Esophagus squamous epithelium (tissue), 5 donors: ENCODE measurements at regions not wholly inside any gene's neighbourhood (a gene's known extent, or its start where the extent isn't known, plus 50 kb on each side); places are given as distances from the start of the nearest gene placed in this dataset.

Experiments used
- DNase-seq: peaks from one replicate; lab custom pipeline; 2025; lab: John Stamatoyannopoulos, UW
- H3K27ac ChIP-seq, 4 donors: fragments of 200-600 bp; sonication (generic); one replicate each; pipeline ENCODE4 v1.5.1; 2016 to 2019; ENCODE audit warnings: mild to moderate bottlenecking in 1 of 4
- H3K27me3 ChIP-seq, 4 donors: fragments of 200-600 bp; sonication (generic); 1 replicate in 3 of 4; 2 replicates in 1 of 4; pipeline versions ENCODE4 v1.5.1 to v1.6.0; 2017 to 2021; ENCODE audit warnings: antibody characterized with exemption in 1 of 4
- H3K36me3 ChIP-seq, 3 donors: fragments of 200-600 bp; sonication (generic); one replicate each; pipeline ENCODE4 v1.5.1; 2016 to 2019
- H3K4me1 ChIP-seq, 3 donors: fragments of 200-600 bp; sonication (generic); one replicate each; pipeline ENCODE4 v1.5.1; 2017 to 2019
- H3K4me3 ChIP-seq, 4 donors: fragments of 200-600 bp; sonication (generic); 1 replicate in 3 of 4; 2 replicates in 1 of 4; pipeline ENCODE4 v1.5.1; 2016 to 2019; ENCODE audit warnings: mild to moderate bottlenecking in 2 of 4, moderate library complexity in 1 of 4
- H3K9me3 ChIP-seq, 3 donors: fragments of 200-600 bp; sonication (generic); one replicate each; pipeline ENCODE4 v1.5.1; 2016 to 2019
- POLR2A ChIP-seq, 4 donors: fragments of 450-650 bp; IDR thresholded peaks; one replicate each; pipeline ENCODE4 v1.6.1; 2017; ENCODE audit warnings: antibody characterized with exemption in 4 of 4, mild to moderate bottlenecking in 4 of 4, moderate library complexity in 3 of 4
- WGBS, 2 donors: methylation state at CpG; one replicate each; pipeline ENCODE4 v1.1.5; 2018; 5-methylcytosine and 5-hydroxymethylcytosine counted together
- intact Hi-C: fragments of 100-400 bp; cut with DNase I; formaldehyde crosslinking; loops from one replicate; pipeline ENCODE4 v1.15.0; 2022
- TF ChIP-seq, protein P1 (sequence below), 6 experiments: fragments of 450-650 bp in 4 of 6; fragments of 200-600 bp in 2 of 6; sonication (generic) in 2 of 6; IDR thresholded peaks; one replicate each; pipeline ENCODE4 v1.5.1; 2016 to 2019; ENCODE audit warnings: antibody characterized with exemption in 6 of 6, mild to moderate bottlenecking in 4 of 6, moderate library complexity in 4 of 6
- donor health status: DM: yes; HTN: yes; CAD: no.

DNA sequence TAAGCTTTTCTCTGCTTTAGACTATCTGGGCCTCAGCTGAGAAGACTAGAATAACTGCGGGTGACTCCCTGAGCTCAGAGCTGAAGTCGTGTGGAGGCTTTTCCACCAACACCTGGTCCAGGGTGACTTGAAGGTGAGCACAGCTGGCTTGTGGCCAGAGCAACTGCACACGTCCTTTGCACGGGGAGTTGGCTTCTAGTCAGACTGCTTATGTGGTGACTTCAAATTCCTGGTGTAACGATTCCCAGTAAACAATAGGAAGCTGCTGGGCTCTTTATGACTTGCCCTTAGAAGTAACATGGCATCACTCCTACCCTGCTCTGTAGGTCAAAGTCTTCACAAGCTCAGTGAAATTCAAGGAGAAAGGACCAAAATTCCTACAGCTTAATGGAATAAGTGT, 800.6 kb upstream of the CDH6 start:
- WGBS, 2 donors = 36 to 70% methylated on average over 4 to 5 of the region's 5 CpGs
- no peak for DNase-seq
- intact Hi-C loops = no loop called here
- H3K27ac ChIP-seq = no peak overlapping the region
- H3K4me1 ChIP-seq = no peaks in the 10 kb centered on the region
- H3K36me3 ChIP-seq = no peaks in the 10 kb centered on the region
- H3K27me3 ChIP-seq = no peaks in the 10 kb centered on the region
- H3K4me3 ChIP-seq = no peak overlapping the region
- no peaks in the 10 kb centered on the region for H3K9me3 ChIP-seq
- no peak for TF ChIP-seq POLR2A (IDR thresholded peaks at IDR 0.05)
- TF ChIP-seq, protein P1, sequence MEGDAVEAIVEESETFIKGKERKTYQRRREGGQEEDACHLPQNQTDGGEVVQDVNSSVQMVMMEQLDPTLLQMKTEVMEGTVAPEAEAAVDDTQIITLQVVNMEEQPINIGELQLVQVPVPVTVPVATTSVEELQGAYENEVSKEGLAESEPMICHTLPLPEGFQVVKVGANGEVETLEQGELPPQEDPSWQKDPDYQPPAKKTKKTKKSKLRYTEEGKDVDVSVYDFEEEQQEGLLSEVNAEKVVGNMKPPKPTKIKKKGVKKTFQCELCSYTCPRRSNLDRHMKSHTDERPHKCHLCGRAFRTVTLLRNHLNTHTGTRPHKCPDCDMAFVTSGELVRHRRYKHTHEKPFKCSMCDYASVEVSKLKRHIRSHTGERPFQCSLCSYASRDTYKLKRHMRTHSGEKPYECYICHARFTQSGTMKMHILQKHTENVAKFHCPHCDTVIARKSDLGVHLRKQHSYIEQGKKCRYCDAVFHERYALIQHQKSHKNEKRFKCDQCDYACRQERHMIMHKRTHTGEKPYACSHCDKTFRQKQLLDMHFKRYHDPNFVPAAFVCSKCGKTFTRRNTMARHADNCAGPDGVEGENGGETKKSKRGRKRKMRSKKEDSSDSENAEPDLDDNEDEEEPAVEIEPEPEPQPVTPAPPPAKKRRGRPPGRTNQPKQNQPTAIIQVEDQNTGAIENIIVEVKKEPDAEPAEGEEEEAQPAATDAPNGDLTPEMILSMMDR (IDR thresholded peaks at IDR 0.05) = no peak

GRCh38 chr5:30390095-30390494, 803.4 kb upstream of the CDH6 start:
- H3K27me3 ChIP-seq = no peaks in the 10 kb centered on the region
- no peaks in the 10 kb centered on the region for H3K9me3 ChIP-seq
- H3K4me1 ChIP-seq = no peaks in the 10 kb centered on the region
- intact Hi-C loops = no loop called here
- 25 to 31% methylated on average over 2 of the region's 2 CpGs for WGBS, 2 donors
- H3K36me3 ChIP-seq = no peaks in the 10 kb centered on the region
- DNase-seq = no peak
- H3K4me3 ChIP-seq = no peak overlapping the region
- no peak overlapping the region for H3K27ac ChIP-seq
- TF ChIP-seq, protein P1 (IDR thresholded peaks at IDR 0.05) = no peak
- TF ChIP-seq POLR2A (IDR thresholded peaks at IDR 0.05) = no peak

DNA sequence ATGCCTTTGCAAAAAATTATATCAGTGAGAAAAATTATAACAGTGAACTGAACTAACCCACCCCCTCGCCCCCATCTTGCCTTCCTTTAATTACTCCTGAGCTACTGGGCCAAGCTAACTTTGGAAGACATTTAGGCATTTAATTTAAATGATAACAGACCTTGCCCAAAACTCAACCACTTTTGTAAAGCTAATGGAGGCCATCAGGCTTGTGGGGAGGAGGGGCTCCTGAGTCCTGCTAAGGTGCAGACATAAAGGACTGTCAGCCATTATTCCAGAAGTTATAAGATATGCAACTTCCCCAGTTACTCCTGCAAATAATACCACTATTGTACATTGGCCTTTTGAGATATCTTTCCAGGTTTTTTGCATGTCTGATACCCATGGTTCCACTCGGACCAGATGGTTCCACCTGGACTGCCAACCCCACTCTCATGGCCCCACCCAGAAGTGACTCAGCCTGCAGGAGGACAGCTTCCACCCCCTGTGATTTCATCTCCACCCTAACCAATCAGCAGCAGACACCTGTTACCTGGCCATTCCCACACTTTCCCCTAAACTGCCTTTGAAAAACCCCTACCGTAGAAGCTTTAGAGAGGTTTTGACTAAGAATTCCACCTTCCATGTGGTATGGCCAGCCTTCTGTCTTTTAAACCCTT, 805.4 kb upstream of the CDH6 start:
- WGBS, 2 donors = 63 to 71% methylated on average over 3 of the region's 3 CpGs
- no peaks in the 10 kb centered on the region for H3K4me1 ChIP-seq
- no peaks in the 10 kb centered on the region for H3K27me3 ChIP-seq
- H3K36me3 ChIP-seq = no peaks in the 10 kb centered on the region
- intact Hi-C loops = no loop called here
- no peak for TF ChIP-seq POLR2A (IDR thresholded peaks at IDR 0.05)
- TF ChIP-seq, protein P1 (IDR thresholded peaks at IDR 0.05) = no peak
- H3K9me3 ChIP-seq = no peaks in the 10 kb centered on the region
- DNase-seq = no peak
- H3K27ac ChIP-seq = no peak overlapping the region
- H3K4me3 ChIP-seq = no peak overlapping the region

GRCh38 chr5:30385754-30386153, 807.7 kb upstream of the CDH6 start:
- Histone ChIP-seq H3K4me3 (no peak overlapping the region), H3K27ac (no peak overlapping the region), H3K9me3 (no peaks in the 10 kb centered on the region), H3K4me1 (no peaks in the 10 kb centered on the region), H3K36me3 (no peaks in the 10 kb centered on the region), H3K27me3 (no peaks in the 10 kb centered on the region)
- TF ChIP-seq, protein P1 (IDR thresholded peaks at IDR 0.05) = no peak
- TF ChIP-seq POLR2A (IDR thresholded peaks at IDR 0.05) = no peak
- intact Hi-C loops = no loop called here
- DNase-seq = no peak
- 71 to 82% methylated on average over 2 of the region's 2 CpGs for WGBS, 2 donors

- DNase-seq = no peak
- TF ChIP-seq, protein P1 (IDR thresholded peaks at IDR 0.05) = no peak
- TF ChIP-seq POLR2A (IDR thresholded peaks at IDR 0.05) = no peak
- H3K4me1 ChIP-seq = no peaks in the 10 kb centered on the region
- intact Hi-C loops = no loop called here
- no peak overlapping the region for H3K4me3 ChIP-seq
- no peak overlapping the region for H3K27ac ChIP-seq
- no peaks in the 10 kb centered on the region for H3K36me3 ChIP-seq
- H3K9me3 ChIP-seq = no peaks in the 10 kb centered on the region
- WGBS, 2 donors = 78 to 82% methylated on average over 4 of the region's 4 CpGs
- no peaks in the 10 kb centered on the region for H3K27me3 ChIP-seq
These were observed 809.3 kb upstream of the CDH6 start for GRCh38 chr5:30384171-30384570.
